CD4-positive, alpha-beta T cell treated with Interleukin-15 for 1 hour (primary cell): ENCODE measurements at regions not wholly inside any gene's neighbourhood (a gene's known extent, or its start where the extent isn't known, plus 50 kb on each side); places are given as distances from the start of the nearest gene placed in this dataset.

ENCODE experiments used
- DNase-seq: peaks from one replicate; pipeline ENCODE4 v3.0.0-alpha.2; 2020

- no peak for DNase-seq
These were observed 113.0 kb upstream of the DAAM1 start for GRCh38 chr14:59075506-59075905.

- no peak for DNase-seq
These were observed 106.7 kb upstream of the DAAM1 start for GRCh38 chr14:59081720-59082119.

GRCh38 chr14:59085207-59085739 lies 103.2 kb upstream of the DAAM1 start:
- DNase-seq: no peak

GRCh38 chr14:59086241-59086882 lies 102.1 kb upstream of the DAAM1 start:
- DNase-seq: no peak

GRCh38 chr14:59087240-59087639 lies 101.2 kb upstream of the DAAM1 start:
- DNase-seq: no peak

GRCh38 chr14:59087711-59088110 lies 100.8 kb upstream of the DAAM1 start:
- DNase-seq: no peak

GRCh38 chr14:59090572-59090971 lies 97.9 kb upstream of the DAAM1 start:
- DNase-seq: no peak

GRCh38 chr14:59091404-59091803 lies 97.1 kb upstream of the DAAM1 start:
- no peak for DNase-seq

GRCh38 chr14:59091976-59092375 lies 96.5 kb upstream of the DAAM1 start:
- no peak for DNase-seq

GRCh38 chr14:59093902-59094301 lies 94.6 kb upstream of the DAAM1 start:
- no peak for DNase-seq

GRCh38 chr14:59096303-59096702 lies 92.2 kb upstream of the DAAM1 start:
- DNase-seq: no peak

GRCh38 chr14:59097681-59098080 lies 90.8 kb upstream of the DAAM1 start:
- no peak for DNase-seq

- DNase-seq: no peak
These were observed 90.1 kb upstream of the DAAM1 start for GRCh38 chr14:59098377-59098776.

- no peak for DNase-seq
These were observed 88.3 kb upstream of the DAAM1 start for GRCh38 chr14:59100205-59100604.

- DNase-seq: no peak
These were observed 87.0 kb upstream of the DAAM1 start for GRCh38 chr14:59101476-59101875.

- no peak for DNase-seq
These were observed 85.1 kb upstream of the DAAM1 start for GRCh38 chr14:59103396-59103795.

GRCh38 chr14:59107819-59108218 lies 80.6 kb upstream of the DAAM1 start:
- no peak for DNase-seq

- DNase-seq: no peak
These were observed 71.5 kb upstream of the DAAM1 start for GRCh38 chr14:59116984-59117415.

- DNase-seq: no peak
These were observed 70.5 kb upstream of the DAAM1 start for GRCh38 chr14:59117754-59118528.

- no peak for DNase-seq
These were observed 67.5 kb upstream of the DAAM1 start for GRCh38 chr14:59120921-59121320.

GRCh38 chr14:59123531-59123930 lies 64.9 kb upstream of the DAAM1 start:
- no peak for DNase-seq

GRCh38 chr14:59123975-59124374 lies 64.5 kb upstream of the DAAM1 start:
- DNase-seq: no peak

- no peak for DNase-seq
These were observed 63.3 kb upstream of the DAAM1 start for GRCh38 chr14:59125156-59125555.

GRCh38 chr14:59126714-59127436 lies 61.6 kb upstream of the DAAM1 start:
- DNase-seq: no peak
